ENCODE measurements at regions not wholly inside any gene's neighbourhood (a gene's known extent, or its start where the extent isn't known, plus 50 kb on each side); places are given as distances from the start of the nearest gene placed in this dataset.

DNA sequence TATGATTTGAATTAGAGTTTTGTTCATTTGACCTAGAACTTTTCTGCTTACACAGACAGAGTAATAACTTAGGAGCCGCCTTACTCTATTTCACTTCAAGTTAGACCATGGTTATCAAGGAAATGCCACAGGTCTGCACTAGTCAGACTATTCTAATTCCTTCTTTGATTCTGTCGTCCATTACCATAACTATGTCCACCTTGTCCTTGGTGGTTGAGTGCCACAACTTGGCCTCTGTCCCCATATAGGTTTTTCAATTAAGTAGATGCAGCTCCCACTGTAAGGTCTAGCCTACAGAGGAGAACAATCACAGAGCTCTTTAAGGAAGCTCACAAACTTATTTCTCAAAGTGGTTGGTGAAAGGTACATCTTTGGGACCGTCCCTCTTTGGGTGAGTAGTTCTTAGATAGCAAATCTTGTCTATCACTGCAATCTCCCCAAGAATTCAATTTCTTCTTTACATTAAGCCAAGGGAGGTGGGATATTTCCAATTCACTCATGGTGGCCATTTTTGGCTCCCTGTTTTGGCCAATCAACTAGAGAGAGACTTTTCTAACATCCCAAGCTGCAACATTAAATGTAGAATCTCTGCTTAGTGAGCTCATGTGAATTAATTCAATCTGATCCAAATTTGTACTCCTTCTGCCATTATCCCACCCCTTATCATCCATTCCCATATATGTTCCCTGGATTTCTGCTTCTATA, 434.6 kb downstream of the ADAMTS20 start:
- Histone ChIP-seq H4K91ac (ENCODE audit: low read depth, low read length) (no peak overlapping the region), H3K9me3 (ENCODE audit: insufficient read depth, low read depth, low read length) (no peaks in the 10 kb centered on the region), H3K27me3 (ENCODE audit: insufficient read depth, low read length) (no peaks in the 10 kb centered on the region), H3K79me2 (ENCODE audit: control insufficient read depth, insufficient read depth, low read length, poor library complexity) (no peaks in the 10 kb centered on the region), H3K23ac (ENCODE audit: low read length) (no peak overlapping the region), H3K14ac (ENCODE audit: low read length) (no peak overlapping the region), H3K4me3 (ENCODE audit: low read depth, low read length) (no peak overlapping the region), H3K4me2 (ENCODE audit: low read length) (no peak overlapping the region), H4K8ac (ENCODE audit: low read depth, low read length) (no peak overlapping the region), H2BK12ac (ENCODE audit: low read length) (no peak overlapping the region), H2AK5ac (ENCODE audit: low read length) (no peak overlapping the region), H3K9ac (ENCODE audit: low read length) (no peak overlapping the region), H2AFZ (ENCODE audit: insufficient read depth, low read length, poor library complexity) (no peak overlapping the region), H3K27ac (ENCODE audit: low read depth, low read length) (no peak overlapping the region), H3K79me1 (ENCODE audit: low read length) (no peaks in the 10 kb centered on the region), H3K18ac (ENCODE audit: low read length) (no peak overlapping the region), H3K4me1 (ENCODE audit: control insufficient read depth in 1 of 2, insufficient read depth in 2 of 2, low read length in 2 of 2) (peaks cover 0 to 3% of the 10 kb centered on the region in 2 experiments), H3K36me3 (ENCODE audit: control insufficient read depth in 1 of 2, insufficient read depth in 2 of 2, low read length in 2 of 2) (no peaks in the 10 kb centered on the region), H4K12ac (ENCODE audit: low read depth, low read length) (no peak overlapping the region), H3K4ac (ENCODE audit: low read depth, low read length) (no peak overlapping the region), H2BK120ac (ENCODE audit: insufficient read depth, low read length, poor library complexity) (no peak overlapping the region), H2BK5ac (ENCODE audit: low read depth, low read length, poor library complexity) (no peak overlapping the region)
- WGBS (ENCODE audit: extremely low coverage, insufficient coverage, insufficient read length): no CpG with 5 or more reads among the region's 3 CpGs
- DNase-seq: no peak

DNA sequence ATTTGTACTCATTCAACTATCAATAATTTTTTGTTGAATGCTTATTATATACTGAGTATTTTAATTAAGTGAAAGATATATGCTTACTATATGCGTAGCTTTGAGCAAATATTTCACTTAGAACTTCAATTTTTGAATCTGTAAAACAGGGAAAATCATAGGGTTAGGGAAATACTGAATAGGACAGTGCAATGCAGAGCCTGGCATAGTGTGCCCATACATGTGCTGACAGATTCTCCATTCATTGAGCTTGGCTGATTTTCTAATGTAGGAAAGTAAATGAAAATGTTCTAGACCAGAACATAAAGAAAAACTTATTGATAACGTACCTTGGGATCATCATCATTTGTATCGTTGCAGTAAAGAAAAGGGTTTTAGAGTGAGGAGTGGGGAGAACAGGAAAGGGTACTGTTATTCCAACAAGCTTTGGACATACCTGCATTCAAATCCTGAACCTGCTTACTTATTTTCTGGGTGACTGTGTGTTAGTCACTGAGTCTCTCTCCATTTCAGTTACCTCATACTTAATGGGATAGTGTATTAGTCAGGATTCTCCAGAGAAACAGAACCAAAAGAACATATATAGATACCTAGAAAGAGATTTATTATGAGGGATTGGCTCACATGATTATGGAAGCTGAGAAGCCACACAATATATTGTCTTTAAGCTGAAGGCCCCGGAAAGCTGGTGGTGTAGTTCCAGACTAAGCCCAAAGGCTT, 436.4 kb downstream of the ADAMTS20 start:
- no peak overlapping the region for H2BK5ac ChIP-seq (ENCODE audit: low read depth, low read length, poor library complexity)
- no peak for DNase-seq

DNA sequence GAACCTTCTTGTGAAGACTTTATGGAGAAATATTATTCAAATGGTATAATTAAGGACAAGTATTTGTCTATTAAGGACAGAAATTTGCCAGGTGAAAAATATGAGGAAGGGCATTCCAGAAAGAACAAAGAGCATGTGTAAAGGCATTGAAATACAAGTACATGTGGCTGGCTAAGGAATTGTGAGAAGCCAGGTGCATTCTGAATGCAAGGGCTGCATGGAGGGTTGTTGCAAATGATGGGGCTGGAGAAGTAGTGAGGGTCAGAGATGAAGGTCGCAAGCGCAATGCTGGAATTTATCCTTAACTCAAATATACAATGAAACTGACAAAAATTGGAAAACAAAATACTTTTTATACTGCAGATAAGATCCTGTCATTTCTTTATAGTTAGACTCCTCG, 437.7 kb downstream of the ADAMTS20 start:
- H2AK5ac ChIP-seq (ENCODE audit: low read length): no peak overlapping the region
- H2BK12ac ChIP-seq (ENCODE audit: low read length): no peak overlapping the region
- no peak overlapping the region for H3K4ac ChIP-seq (ENCODE audit: low read depth, low read length)
- no peak overlapping the region for H4K12ac ChIP-seq (ENCODE audit: low read depth, low read length)
- no peak overlapping the region for H3K27ac ChIP-seq (ENCODE audit: low read depth, low read length)
- H3K14ac ChIP-seq (ENCODE audit: low read length): no peak overlapping the region
- H3K4me3 ChIP-seq (ENCODE audit: low read depth, low read length): no peak overlapping the region
- no peaks in the 10 kb centered on the region for H3K79me1 ChIP-seq (ENCODE audit: low read length)
- no peaks in the 10 kb centered on the region for H3K27me3 ChIP-seq (ENCODE audit: insufficient read depth, low read length)
- no CpG with 5 or more reads among the region's 3 CpGs for WGBS (ENCODE audit: extremely low coverage, insufficient coverage, insufficient read length)
- H3K23ac ChIP-seq (ENCODE audit: low read length): no peak overlapping the region
- no peaks in the 10 kb centered on the region for H3K79me2 ChIP-seq (ENCODE audit: control insufficient read depth, insufficient read depth, low read length, poor library complexity)
- no peaks in the 10 kb centered on the region for H3K36me3 ChIP-seq (ENCODE audit: control insufficient read depth in 1 of 2, insufficient read depth in 2 of 2, low read length in 2 of 2)
- no peak overlapping the region for H3K18ac ChIP-seq (ENCODE audit: low read length)
- DNase-seq: no peak
- H2BK120ac ChIP-seq (ENCODE audit: insufficient read depth, low read length, poor library complexity): no peak overlapping the region
- no peak overlapping the region for H4K8ac ChIP-seq (ENCODE audit: low read depth, low read length)
- no peak overlapping the region for H2BK5ac ChIP-seq (ENCODE audit: low read depth, low read length, poor library complexity)
- H3K9me3 ChIP-seq (ENCODE audit: insufficient read depth, low read depth, low read length): no peaks in the 10 kb centered on the region
- H3K4me2 ChIP-seq (ENCODE audit: low read length): no peak overlapping the region
- no peak overlapping the region for H3K9ac ChIP-seq (ENCODE audit: low read length)
- H2AFZ ChIP-seq (ENCODE audit: insufficient read depth, low read length, poor library complexity): no peak overlapping the region
- peaks cover 0 to 6% of the 10 kb centered on the region in 2 experiments for H3K4me1 ChIP-seq (ENCODE audit: control insufficient read depth in 1 of 2, insufficient read depth in 2 of 2, low read length in 2 of 2)
- no peak overlapping the region for H4K91ac ChIP-seq (ENCODE audit: low read depth, low read length)

More for the DNA sequence above, 436.4 kb downstream of the ADAMTS20 start:
- no peak overlapping the region for H3K23ac ChIP-seq (ENCODE audit: low read length)
- H3K4me2 ChIP-seq (ENCODE audit: low read length): no peak overlapping the region
- H2BK120ac ChIP-seq (ENCODE audit: insufficient read depth, low read length, poor library complexity): no peak overlapping the region
- H3K14ac ChIP-seq (ENCODE audit: low read length): no peak overlapping the region
- no peak overlapping the region for H3K9ac ChIP-seq (ENCODE audit: low read length)
- WGBS (ENCODE audit: extremely low coverage, insufficient coverage, insufficient read length): no CpG with 5 or more reads among the region's 4 CpGs
- no peak overlapping the region for H3K18ac ChIP-seq (ENCODE audit: low read length)
- H4K8ac ChIP-seq (ENCODE audit: low read depth, low read length): no peak overlapping the region
- no peak overlapping the region for H2BK12ac ChIP-seq (ENCODE audit: low read length)
- H3K4me3 ChIP-seq (ENCODE audit: low read depth, low read length): no peak overlapping the region
- H3K79me2 ChIP-seq (ENCODE audit: control insufficient read depth, insufficient read depth, low read length, poor library complexity): no peaks in the 10 kb centered on the region
- H3K36me3 ChIP-seq (ENCODE audit: control insufficient read depth in 1 of 2, insufficient read depth in 2 of 2, low read length in 2 of 2): no peaks in the 10 kb centered on the region
- H4K91ac ChIP-seq (ENCODE audit: low read depth, low read length): no peak overlapping the region
- H3K27me3 ChIP-seq (ENCODE audit: insufficient read depth, low read length): no peaks in the 10 kb centered on the region
- H3K79me1 ChIP-seq (ENCODE audit: low read length): no peaks in the 10 kb centered on the region
- H2AFZ ChIP-seq (ENCODE audit: insufficient read depth, low read length, poor library complexity): no peak overlapping the region
- no peak overlapping the region for H3K27ac ChIP-seq (ENCODE audit: low read depth, low read length)
- H3K4ac ChIP-seq (ENCODE audit: low read depth, low read length): no peak overlapping the region
- H3K4me1 ChIP-seq (ENCODE audit: control insufficient read depth in 1 of 2, insufficient read depth in 2 of 2, low read length in 2 of 2): peaks cover 0 to 6% of the 10 kb centered on the region in 2 experiments
- H4K12ac ChIP-seq (ENCODE audit: low read depth, low read length): no peak overlapping the region
- H3K9me3 ChIP-seq (ENCODE audit: insufficient read depth, low read depth, low read length): no peaks in the 10 kb centered on the region
- no peak overlapping the region for H2AK5ac ChIP-seq (ENCODE audit: low read length)

DNA sequence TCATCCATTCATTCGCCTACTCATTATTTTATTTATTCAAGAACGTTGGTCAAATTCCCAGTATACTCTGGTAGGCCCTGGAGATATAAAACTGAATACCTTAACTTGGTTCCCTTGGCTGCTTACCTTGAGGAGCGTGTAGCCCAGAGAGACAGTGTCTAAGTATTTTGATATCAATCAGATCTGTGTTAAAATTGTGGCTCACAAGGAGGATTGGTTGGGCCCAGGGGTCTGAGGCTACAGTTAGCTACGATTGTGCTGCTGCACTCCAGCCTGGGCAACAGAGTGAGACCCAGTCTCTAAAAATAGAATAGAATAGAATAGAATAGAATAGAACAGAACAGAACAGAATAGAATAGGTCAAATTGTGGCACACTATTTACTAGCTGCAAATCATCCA, 438.4 kb downstream of the ADAMTS20 start:
- Histone ChIP-seq H3K79me2 (ENCODE audit: control insufficient read depth, insufficient read depth, low read length, poor library complexity) (no peaks in the 10 kb centered on the region), H3K23ac (ENCODE audit: low read length) (no peak overlapping the region), H2BK12ac (ENCODE audit: low read length) (no peak overlapping the region), H3K36me3 (ENCODE audit: control insufficient read depth in 1 of 2, insufficient read depth in 2 of 2, low read length in 2 of 2) (no peaks in the 10 kb centered on the region), H3K4me3 (ENCODE audit: low read depth, low read length) (no peak overlapping the region), H3K79me1 (ENCODE audit: low read length) (no peaks in the 10 kb centered on the region), H3K18ac (ENCODE audit: low read length) (no peak overlapping the region), H2BK5ac (ENCODE audit: low read depth, low read length, poor library complexity) (no peak overlapping the region), H3K27ac (ENCODE audit: low read depth, low read length) (no peak overlapping the region), H3K4me2 (ENCODE audit: low read length) (no peak overlapping the region), H3K9me3 (ENCODE audit: insufficient read depth, low read depth, low read length) (no peaks in the 10 kb centered on the region), H3K4ac (ENCODE audit: low read depth, low read length) (no peak overlapping the region), H3K27me3 (ENCODE audit: insufficient read depth, low read length) (no peaks in the 10 kb centered on the region), H4K8ac (ENCODE audit: low read depth, low read length) (no peak overlapping the region), H3K9ac (ENCODE audit: low read length) (no peak overlapping the region), H3K4me1 (ENCODE audit: control insufficient read depth in 1 of 2, insufficient read depth in 2 of 2, low read length in 2 of 2) (peaks cover 0 to 6% of the 10 kb centered on the region in 2 experiments), H2BK120ac (ENCODE audit: insufficient read depth, low read length, poor library complexity) (no peak overlapping the region), H4K12ac (ENCODE audit: low read depth, low read length) (no peak overlapping the region), H2AFZ (ENCODE audit: insufficient read depth, low read length, poor library complexity) (no peak overlapping the region), H2AK5ac (ENCODE audit: low read length) (no peak overlapping the region), H3K14ac (ENCODE audit: low read length) (no peak overlapping the region), H4K91ac (ENCODE audit: low read depth, low read length) (no peak overlapping the region)
- WGBS (ENCODE audit: extremely low coverage, insufficient coverage, insufficient read length): no CpG with 5 or more reads among the region's 4 CpGs
- DNase-seq: no peak

Data from trophoblast cell (in vitro differentiated cells and primary cell).